Tibial artery (tissue), 4 donors: ENCODE measurements at regions not wholly inside any gene's neighbourhood (a gene's known extent, or its start where the extent isn't known, plus 50 kb on each side); places are given as distances from the start of the nearest gene placed in this dataset.

Source experiments
- DNase-seq, 2 donors: peaks; one replicate each; pipeline ENCODE4 v3.0.0-alpha.2; 2019
- H3K27ac ChIP-seq, 2 donors: fragments of 200-600 bp; sonication (generic) in 1 of 2; 1 replicate in 1 of 2; 2 replicates in 1 of 2; pipeline ENCODE4 v1.5.1; 2018 to 2019; ENCODE audit warnings: mild to moderate bottlenecking in 1 of 2
- H3K27me3 ChIP-seq, 2 donors: fragments of 200-600 bp; sonication (generic) in 1 of 2; one replicate each; pipeline versions ENCODE4 v1.5.1 to v1.6.0; 2016 to 2019
- H3K36me3 ChIP-seq, 3 donors: fragments of 200-600 bp; sonication (generic) in 2 of 3; one replicate each; pipeline ENCODE4 v1.5.1; 2016 to 2019; ENCODE audit warnings: mild to moderate bottlenecking in 2 of 3
- H3K4me1 ChIP-seq, 4 donors: fragments of 200-600 bp; sonication (generic) in 2 of 4; 1 replicate in 3 of 4; 2 replicates in 1 of 4; pipeline ENCODE4 v1.5.1; 2016 to 2019
- H3K4me3 ChIP-seq, 2 donors: fragments of 200-600 bp; sonication (generic) in 1 of 2; 1 replicate in 1 of 2; 2 replicates in 1 of 2; pipeline ENCODE4 v1.5.1; 2018 to 2019; ENCODE audit warnings: mild to moderate bottlenecking in 2 of 2
- H3K9me3 ChIP-seq, 3 donors: fragments of 200-600 bp; sonication (generic) in 1 of 3; one replicate each; pipeline ENCODE4 v1.5.1; 2016 to 2019
- CTCF ChIP-seq, 2 experiments: fragments of 200-600 bp in 1 of 2; fragments of 450-650 bp in 1 of 2; IDR thresholded peaks; one replicate each; pipeline ENCODE4 v1.5.1; 2017 to 2019; ENCODE audit warnings: antibody characterized with exemption in 2 of 2, mild to moderate bottlenecking in 1 of 2, moderate library complexity in 1 of 2
- intact Hi-C: fragments of 100-400 bp; cut with DNase I; formaldehyde crosslinking; loops from one replicate; pipeline ENCODE4 v1.15.0; 2023; ENCODE audit warnings: low total_unique reads

- intact Hi-C loops = no loop called here
- Histone ChIP-seq H3K4me3 (no peak overlapping the region), H3K4me1 (peaks cover 0 to 15% (median 4%) of the 10 kb centered on the region in 4 donors), H3K9me3 (no peaks in the 10 kb centered on the region), H3K36me3 (no peaks in the 10 kb centered on the region), H3K27ac (no peak overlapping the region), H3K27me3 (peaks cover 0 to 16% of the 10 kb centered on the region in 2 donors)
- TF ChIP-seq CTCF (IDR thresholded peaks at IDR 0.05) = no peak
- peak in 1 of 2 donors; percentile 63 for DNase-seq
These were observed 276.6 kb upstream of the TNRC6C start for GRCh38 chr17:77681861-77682260.

GRCh38 chr17:77684803-77685798 is 273.4 kb upstream of the TNRC6C start:
- Histone ChIP-seq H3K9me3 (no peaks in the 10 kb centered on the region), H3K27me3 (no peaks in the 10 kb centered on the region), H3K4me1 (peaks cover 0 to 5% (median 2%) of the 10 kb centered on the region in 4 donors), H3K27ac (no peak overlapping the region), H3K36me3 (no peaks in the 10 kb centered on the region), H3K4me3 (no peak overlapping the region)
- intact Hi-C loops = no loop called here
- DNase-seq = peak in 1 of 2 donors; percentile 42
- no peak for TF ChIP-seq CTCF (IDR thresholded peaks at IDR 0.05)

DNA sequence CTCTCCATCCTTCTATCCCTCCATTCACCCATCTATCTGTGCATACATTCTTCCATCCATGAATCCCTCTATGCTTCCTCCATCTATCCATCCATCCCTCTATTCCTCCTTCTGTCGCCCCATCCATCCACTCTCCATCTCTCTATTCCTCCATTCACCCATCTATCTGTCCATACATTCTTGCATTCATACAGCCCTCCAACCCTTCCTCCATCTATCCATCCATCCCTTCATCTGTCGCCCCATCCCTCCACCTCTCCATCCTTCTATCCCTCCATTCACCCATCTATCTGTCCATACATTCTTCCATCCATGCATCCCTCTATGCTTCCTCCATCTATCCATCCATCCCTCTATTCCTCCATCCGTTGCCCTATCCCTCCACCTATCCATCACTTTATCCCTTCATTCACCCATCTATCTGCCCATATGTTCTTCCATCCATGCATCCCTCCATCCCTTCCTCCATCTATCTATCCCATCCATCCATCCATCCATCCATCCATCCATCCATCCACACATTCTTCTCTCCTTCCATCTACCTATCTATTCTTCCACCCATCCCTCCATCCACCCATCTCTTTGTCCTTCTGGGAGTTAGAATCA is 272.5 kb upstream of the TNRC6C start:
- Histone ChIP-seq H3K4me3 (no peak overlapping the region), H3K9me3 (no peaks in the 10 kb centered on the region), H3K4me1 (peaks cover 0 to 14% (median 7%) of the 10 kb centered on the region in 4 donors), H3K27ac (no peak overlapping the region), H3K36me3 (no peaks in the 10 kb centered on the region), H3K27me3 (no peaks in the 10 kb centered on the region)
- DNase-seq = no peak
- intact Hi-C loops = no loop called here
- TF ChIP-seq CTCF (IDR thresholded peaks at IDR 0.05) = no peak

- no peak for DNase-seq
- no peaks in the 10 kb centered on the region for H3K9me3 ChIP-seq
- intact Hi-C loops = no loop called here
- H3K27me3 ChIP-seq = peaks cover 0 to 2% of the 10 kb centered on the region in 2 donors
- H3K27ac ChIP-seq = no peak overlapping the region
- no peak for TF ChIP-seq CTCF (IDR thresholded peaks at IDR 0.05)
- H3K4me1 ChIP-seq = peaks cover 0 to 17% (median 8%) of the 10 kb centered on the region in 4 donors
- H3K36me3 ChIP-seq = no peaks in the 10 kb centered on the region
- H3K4me3 ChIP-seq = no peak overlapping the region
These were observed 271.6 kb upstream of the TNRC6C start for GRCh38 chr17:77686903-77687302.

DNA sequence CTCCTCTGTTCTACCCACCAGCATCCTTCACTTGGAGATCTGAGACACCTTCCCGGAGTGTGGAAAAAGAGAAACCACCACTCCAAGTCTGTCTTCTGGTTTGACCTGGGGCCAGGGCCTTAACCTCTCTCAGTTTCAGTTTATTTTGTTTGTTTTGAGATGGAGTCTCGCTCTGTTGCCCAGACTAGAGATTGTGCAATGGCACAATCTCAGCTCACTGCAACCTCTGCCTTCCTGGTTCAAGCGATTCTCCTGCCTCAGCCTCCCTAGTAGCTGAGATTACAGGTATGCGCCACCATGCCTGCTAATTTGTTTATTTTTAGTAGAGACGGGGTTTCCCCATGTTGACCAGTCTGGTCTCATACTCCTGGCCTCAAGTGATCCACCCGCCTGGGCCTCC is 271.1 kb upstream of the TNRC6C start:
- Histone ChIP-seq H3K27ac (no peak overlapping the region), H3K36me3 (no peaks in the 10 kb centered on the region), H3K27me3 (peaks cover 0 to 2% of the 10 kb centered on the region in 2 donors), H3K4me3 (no peak overlapping the region), H3K4me1 (peaks cover 0 to 20% (median 9%) of the 10 kb centered on the region in 4 donors), H3K9me3 (no peaks in the 10 kb centered on the region)
- TF ChIP-seq CTCF (IDR thresholded peaks at IDR 0.05) = no peak
- DNase-seq = peak in 1 of 2 donors; percentile 24
- intact Hi-C loops = no loop called here
